BLaER1 treated with 17β-estradiol and CSF1 and Interleukin-3, amounts not matched to agents 10 nM and 100 nM (cell line): ENCODE measurements at regions not wholly inside any gene's neighbourhood (a gene's known extent, or its start where the extent isn't known, plus 50 kb on each side); places are given as distances from the start of the nearest gene placed in this dataset.

ENCODE experiments used
- H3K27ac ChIP-seq, 11 experiments: shearing (Covaris generic); formaldehyde crosslinking; 2 replicates each; pipeline ENCODE4 v1.8.1; 2022
- H3K27me3 ChIP-seq, 11 experiments: shearing (Covaris generic); formaldehyde crosslinking; 2 replicates each; pipeline ENCODE4 v1.8.1; 2022
- H3K36me3 ChIP-seq, 11 experiments: shearing (Covaris generic); formaldehyde crosslinking; 2 replicates each; pipeline ENCODE4 v1.8.1; 2022
- H3K4me1 ChIP-seq, 10 experiments: shearing (Covaris generic); formaldehyde crosslinking; 2 replicates each; pipeline ENCODE4 v1.8.1; 2022
- H3K4me2 ChIP-seq, 11 experiments: shearing (Covaris generic); formaldehyde crosslinking; 2 replicates each; pipeline ENCODE4 v1.8.1; 2022
- H3K4me3 ChIP-seq, 10 experiments: shearing (Covaris generic); formaldehyde crosslinking; 2 replicates each; pipeline ENCODE4 v1.8.1; 2022
- H3K9ac ChIP-seq, 11 experiments: shearing (Covaris generic); formaldehyde crosslinking; 2 replicates each; pipeline ENCODE4 v1.8.1; 2022
- H3K9me3 ChIP-seq, 11 experiments: shearing (Covaris generic); formaldehyde crosslinking; replicated peaks in 1 of 11; 2 replicates each; pipeline ENCODE4 v1.8.1; 2022
- H4K20me1 ChIP-seq, 11 experiments: shearing (Covaris generic); formaldehyde crosslinking; 2 replicates each; pipeline ENCODE4 v1.8.1; 2022
- Cebpa-rat ChIP-seq, 11 experiments: shearing (Covaris generic); IDR thresholded peaks; 2 replicates each; pipeline ENCODE4 v1.8.1; 2022

DNA sequence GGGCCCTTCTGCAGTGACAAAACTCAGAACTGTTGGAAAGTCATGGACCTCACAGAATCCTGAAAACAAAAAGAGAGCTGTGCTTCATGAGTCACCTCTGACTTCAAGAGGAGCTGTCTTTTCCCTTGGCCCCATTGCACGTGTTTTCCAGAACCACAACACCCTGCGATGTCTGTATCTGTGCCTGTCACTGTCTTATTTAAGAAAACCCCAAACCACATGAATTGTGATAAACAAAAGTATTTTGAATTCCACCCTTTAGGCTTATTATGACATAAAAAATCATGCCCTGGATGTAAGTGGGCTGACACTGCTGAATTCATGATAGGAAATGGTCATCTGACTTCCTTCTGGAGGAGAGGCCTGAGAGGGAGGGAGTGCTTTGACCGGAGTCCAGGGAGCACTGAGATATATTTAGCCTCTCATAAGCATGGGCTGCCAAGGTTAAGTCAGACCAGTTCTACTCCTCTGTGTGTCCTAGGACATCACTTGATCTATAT, 96.4 kb upstream of the DUSP22 start:
- H3K27me3 ChIP-seq, result no peaks in the 10 kb centered on the region
- H3K4me1 ChIP-seq, result peaks cover 37 to 60% (median 44%) of the 10 kb centered on the region in 10 experiments
- TF ChIP-seq Cebpa-rat (IDR thresholded peaks at IDR 0.05), result no peak
- no peaks in the 10 kb centered on the region for H3K36me3 ChIP-seq
- peak overlapping the region; percentile 37 to 77 (median 61) for H3K4me2 ChIP-seq
- no peak overlapping the region; a peak in 1 of 22 replicates for H3K9ac ChIP-seq
- 0 out of 22 replicates have a peak, but pooled peaks cover 0 to 5% (median 0%) of the 10 kb centered on the region in 11 experiments for H3K9me3 ChIP-seq
- no peak overlapping the region for H3K4me3 ChIP-seq
- no peaks in the 10 kb centered on the region for H4K20me1 ChIP-seq
- H3K27ac ChIP-seq, result no peak overlapping the region; a peak in 1 of 22 replicates

- Histone ChIP-seq H3K4me1 (peaks cover 37 to 59% (median 44%) of the 10 kb centered on the region in 10 experiments), H3K4me2 (peak overlapping the region in 10 of 11 experiments; percentile 37 to 77 (median 62); a peak in 17 of 22 replicates), H3K9ac (no peak overlapping the region), H3K27me3 (no peaks in the 10 kb centered on the region), H3K9me3 (0 out of 22 replicates have a peak, but pooled peaks cover 0 to 5% (median 0%) of the 10 kb centered on the region in 11 experiments), H3K27ac (no peak overlapping the region), H3K36me3 (no peaks in the 10 kb centered on the region), H4K20me1 (no peaks in the 10 kb centered on the region), H3K4me3 (no peak overlapping the region)
- TF ChIP-seq Cebpa-rat (IDR thresholded peaks at IDR 0.05), result no peak
Measured at GRCh38 chr6:196543-196942, 95.7 kb upstream of the DUSP22 start.

- no peaks in the 10 kb centered on the region for H3K9me3 ChIP-seq
- no peak overlapping the region for H3K9ac ChIP-seq
- H3K4me2 ChIP-seq, result no peak overlapping the region
- TF ChIP-seq Cebpa-rat (IDR thresholded peaks at IDR 0.05), result no peak
- no peaks in the 10 kb centered on the region for H3K27me3 ChIP-seq
- H3K4me1 ChIP-seq, result peaks cover 10 to 38% (median 29%) of the 10 kb centered on the region in 10 experiments
- H3K36me3 ChIP-seq, result no peaks in the 10 kb centered on the region
- H4K20me1 ChIP-seq, result no peaks in the 10 kb centered on the region
- H3K4me3 ChIP-seq, result no peak overlapping the region
- no peak overlapping the region for H3K27ac ChIP-seq
Measured at GRCh38 chr6:203661-204060, 88.6 kb upstream of the DUSP22 start.

- no peak for TF ChIP-seq Cebpa-rat (IDR thresholded peaks at IDR 0.05)
- H3K27me3 ChIP-seq, result no peaks in the 10 kb centered on the region
- H3K36me3 ChIP-seq, result no peaks in the 10 kb centered on the region
- no peaks in the 10 kb centered on the region for H3K9me3 ChIP-seq
- peaks cover 9 to 25% (median 20%) of the 10 kb centered on the region in 10 experiments for H3K4me1 ChIP-seq
- no peak overlapping the region for H3K4me3 ChIP-seq
- H3K9ac ChIP-seq, result no peak overlapping the region
- H3K27ac ChIP-seq, result no peak overlapping the region
- H3K4me2 ChIP-seq, result peak overlapping the region in 6 of 11 experiments; percentile 15 to 39 (median 22); a peak in 6 of 22 replicates
- no peaks in the 10 kb centered on the region for H4K20me1 ChIP-seq
Measured at GRCh38 chr6:206264-206663, 86.0 kb upstream of the DUSP22 start.

GRCh38 chr6:208364-208763, 83.9 kb upstream of the DUSP22 start:
- TF ChIP-seq Cebpa-rat (IDR thresholded peaks at IDR 0.05), result no peak
- Histone ChIP-seq H3K9me3 (peaks cover 4 to 13% (median 8%) of the 10 kb centered on the region in 11 experiments), H3K27ac (no peak overlapping the region)

DNA sequence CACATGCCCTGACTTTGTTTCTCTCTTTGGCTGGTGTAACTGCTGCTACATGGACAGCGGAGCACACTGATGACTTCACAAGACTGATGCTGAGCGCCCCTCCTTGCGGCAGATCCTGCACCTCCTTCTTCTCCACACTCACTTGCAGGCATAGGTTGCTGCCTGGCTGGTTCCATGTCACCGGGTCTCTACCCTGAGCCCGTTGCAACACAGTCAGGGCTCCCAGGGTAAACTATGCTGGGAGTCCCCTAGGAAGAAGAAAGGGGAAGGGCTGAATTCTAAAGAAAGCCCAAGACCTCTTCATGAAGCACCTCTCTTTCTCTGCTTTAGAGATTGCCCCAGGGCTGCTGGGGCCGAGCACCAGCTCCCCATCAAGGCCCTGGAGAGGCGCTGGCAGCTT, 83.3 kb upstream of the DUSP22 start:
- H3K4me1 ChIP-seq, result peaks cover 10 to 32% (median 20%) of the 10 kb centered on the region in 10 experiments
- H3K36me3 ChIP-seq, result peaks cover 0 to 2% (median 0%) of the 10 kb centered on the region in 11 experiments; a peak in 1 of 22 replicates
- peaks cover 10 to 19% (median 14%) of the 10 kb centered on the region in 11 experiments for H3K9me3 ChIP-seq
- H3K9ac ChIP-seq, result no peak overlapping the region
- H3K27ac ChIP-seq, result no peak overlapping the region
- H3K4me2 ChIP-seq, result peak overlapping the region; percentile 40 to 60 (median 53)
- H3K4me3 ChIP-seq, result no peak overlapping the region
- no peaks in the 10 kb centered on the region for H3K27me3 ChIP-seq
- H4K20me1 ChIP-seq, result no peaks in the 10 kb centered on the region
- TF ChIP-seq Cebpa-rat (IDR thresholded peaks at IDR 0.05), result no peak

More at GRCh38 chr6:208364-208763, 83.9 kb upstream of the DUSP22 start:
- Histone ChIP-seq H3K4me2 (peak overlapping the region; percentile 40 to 60 (median 53)), H3K9ac (no peak overlapping the region), H3K4me3 (no peak overlapping the region), H3K4me1 (peaks cover 10 to 32% (median 20%) of the 10 kb centered on the region in 10 experiments), H4K20me1 (no peaks in the 10 kb centered on the region), H3K36me3 (no peaks in the 10 kb centered on the region), H3K27me3 (no peaks in the 10 kb centered on the region)

GRCh38 chr6:209432-210103, 82.7 kb upstream of the DUSP22 start:
- peaks cover 0 to 5% (median 0%) of the 10 kb centered on the region in 11 experiments; a peak in 1 of 22 replicates for H3K36me3 ChIP-seq
- H3K27me3 ChIP-seq, result no peaks in the 10 kb centered on the region
- no peak overlapping the region for H3K4me3 ChIP-seq
- TF ChIP-seq Cebpa-rat (IDR thresholded peaks at IDR 0.05), result no peak
- peak overlapping the region in 8 of 11 experiments; percentile 6 to 60 (median 51); a peak in 11 of 22 replicates for H3K4me2 ChIP-seq
- H3K9me3 ChIP-seq, result peaks cover 16 to 25% (median 20%) of the 10 kb centered on the region in 11 experiments
- H3K4me1 ChIP-seq, result peaks cover 10 to 32% (median 20%) of the 10 kb centered on the region in 10 experiments
- no peak overlapping the region for H3K27ac ChIP-seq
- no peaks in the 10 kb centered on the region for H4K20me1 ChIP-seq
- H3K9ac ChIP-seq, result no peak overlapping the region

DNA sequence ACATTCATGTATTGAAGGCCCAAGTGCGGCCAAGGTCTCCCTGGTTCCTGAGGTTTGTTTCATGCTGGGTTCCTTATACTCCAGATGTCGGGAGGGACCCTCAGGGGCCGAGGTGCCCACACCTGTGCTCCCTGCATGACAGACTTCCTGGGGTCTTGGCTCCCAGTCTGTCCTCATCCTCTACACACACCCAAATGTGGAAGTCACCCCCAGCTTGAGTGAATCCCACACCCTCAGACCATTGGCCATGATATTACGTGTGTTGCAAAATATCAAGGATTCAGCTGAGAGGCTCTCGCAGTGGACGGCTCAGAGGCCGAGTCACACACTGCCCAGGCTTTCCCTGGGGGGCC, 82.2 kb upstream of the DUSP22 start:
- no peak overlapping the region for H3K9ac ChIP-seq
- H3K9me3 ChIP-seq, result peaks cover 19 to 30% (median 23%) of the 10 kb centered on the region in 11 experiments
- no peak for TF ChIP-seq Cebpa-rat (IDR thresholded peaks at IDR 0.05)
- H3K4me1 ChIP-seq, result peaks cover 10 to 34% (median 20%) of the 10 kb centered on the region in 10 experiments
- H3K36me3 ChIP-seq, result peaks cover 0 to 5% (median 0%) of the 10 kb centered on the region in 11 experiments; a peak in 1 of 22 replicates
- no peak overlapping the region for H3K27ac ChIP-seq
- no peaks in the 10 kb centered on the region for H4K20me1 ChIP-seq
- H3K27me3 ChIP-seq, result no peaks in the 10 kb centered on the region
- no peak overlapping the region for H3K4me3 ChIP-seq
- H3K4me2 ChIP-seq, result no peak overlapping the region

GRCh38 chr6:210778-211374, 81.4 kb upstream of the DUSP22 start:
- Histone ChIP-seq H3K4me2 (0 out of 22 replicates have a peak overlapping the region, but pooled peaks of 1 of the 11 experiments have one; percentile 7), H3K4me1 (peaks cover 10 to 40% (median 26%) of the 10 kb centered on the region in 10 experiments), H3K36me3 (peaks cover 0 to 5% (median 0%) of the 10 kb centered on the region in 11 experiments; a peak in 1 of 22 replicates), H3K4me3 (no peak overlapping the region), H3K27me3 (no peaks in the 10 kb centered on the region), H4K20me1 (no peaks in the 10 kb centered on the region), H3K9ac (no peak overlapping the region), H3K27ac (no peak overlapping the region), H3K9me3 (peaks cover 19 to 31% (median 26%) of the 10 kb centered on the region in 11 experiments)
- no peak for TF ChIP-seq Cebpa-rat (IDR thresholded peaks at IDR 0.05)
